Ishikawa (cell line): ENCODE measurements at regions not wholly inside any gene's neighbourhood (a gene's known extent, or its start where the extent isn't known, plus 50 kb on each side); places are given as distances from the start of the nearest gene placed in this dataset.

Experiments
- CEBPB ChIP-seq: IDR thresholded peaks from 2 replicates; pipeline ENCODE4 v1.6.1; 2012
- CREB1 ChIP-seq: IDR thresholded peaks from 2 replicates; pipeline ENCODE4 v1.6.1; 2012; ENCODE audit warnings: low read depth
- EGR1 ChIP-seq: IDR thresholded peaks from 2 replicates; pipeline ENCODE4 v1.6.1; 2012
- EP300 ChIP-seq: IDR thresholded peaks from 2 replicates; pipeline ENCODE4 v1.6.1; 2012; ENCODE audit warnings: borderline replicate concordance
- FOXM1 ChIP-seq: IDR thresholded peaks from 2 replicates; pipeline ENCODE4 v1.6.1; 2012; ENCODE audit warnings: low read depth, borderline replicate concordance
- MAX ChIP-seq: IDR thresholded peaks from 2 replicates; pipeline ENCODE4 v1.6.1; 2012
- NFIC ChIP-seq: IDR thresholded peaks from 2 replicates; pipeline ENCODE4 v1.6.1; 2012
- RAD21 ChIP-seq: IDR thresholded peaks from 2 replicates; pipeline ENCODE4 v1.6.1; 2012; ENCODE audit warnings: low read depth
- REST ChIP-seq: IDR thresholded peaks from 2 replicates; pipeline ENCODE4 v1.6.1; 2012; ENCODE audit warnings: low read depth, mild to moderate bottlenecking
- TAF1 ChIP-seq: IDR thresholded peaks from 2 replicates; pipeline ENCODE4 v1.6.1; 2012; ENCODE audit warnings: low read depth, mild to moderate bottlenecking
- TCF12 ChIP-seq: IDR thresholded peaks from 2 replicates; pipeline ENCODE4 v1.6.1; 2012; ENCODE audit warnings: low read depth
- TEAD4 ChIP-seq: IDR thresholded peaks from 2 replicates; pipeline ENCODE4 v1.6.1; 2012
- USF1 ChIP-seq: IDR thresholded peaks from 2 replicates; pipeline ENCODE4 v1.6.1; 2012
- YY1 ChIP-seq: IDR thresholded peaks from 2 replicates; pipeline ENCODE4 v1.6.1; 2012; ENCODE audit warnings: low read depth
- ZBTB7A ChIP-seq: IDR thresholded peaks from 2 replicates; pipeline ENCODE4 v1.6.1; 2012; ENCODE audit warnings: low read depth

- no peak for TF ChIP-seq RAD21
- no peak for TF ChIP-seq MAX
- no peak for TF ChIP-seq NFIC
- TF ChIP-seq ZBTB7A = no peak
These were observed 83.2 kb upstream of the BRD7 start for GRCh38 chr16:50451951-50452508.

GRCh38 chr16:50450957-50451356 is 82.2 kb upstream of the BRD7 start:
- TF ChIP-seq YY1 (no peak), TCF12 (no peak), ZBTB7A (no peak), CEBPB (no peak), TAF1 (no peak)

- no peak for TF ChIP-seq ZBTB7A
- TF ChIP-seq EP300 = no peak
- TF ChIP-seq CREB1 = no peak
- no peak for TF ChIP-seq REST
- no peak for TF ChIP-seq TCF12
- no peak for TF ChIP-seq USF1
- TF ChIP-seq NFIC = no peak
- TF ChIP-seq FOXM1 = no peak
- TF ChIP-seq TAF1 = no peak
- TF ChIP-seq MAX = no peak
- no peak for TF ChIP-seq RAD21
- TF ChIP-seq CEBPB = no peak
- no peak for TF ChIP-seq EGR1
- TF ChIP-seq TEAD4 = no peak
These were observed 81.0 kb upstream of the BRD7 start for GRCh38 chr16:50449800-50450199.

- TF ChIP-seq EGR1 = no peak
- no peak for TF ChIP-seq REST
These were observed 80.2 kb upstream of the BRD7 start for GRCh38 chr16:50448981-50449380.

- TF ChIP-seq RAD21 = peak; percentile 23; the same call in 1 of the 2 replicates
- no peak for TF ChIP-seq TAF1
- TF ChIP-seq NFIC = no peak
These were observed 79.7 kb upstream of the BRD7 start for GRCh38 chr16:50448522-50448921.

GRCh38 chr16:50446861-50447260 is 78.1 kb upstream of the BRD7 start:
- no peak for TF ChIP-seq NFIC
- TF ChIP-seq TAF1 = no peak
- no peak for TF ChIP-seq FOXM1
- no peak for TF ChIP-seq MAX
- no peak for TF ChIP-seq USF1
- no peak for TF ChIP-seq EP300
- TF ChIP-seq TEAD4 = no peak
- no peak for TF ChIP-seq YY1
- no peak for TF ChIP-seq RAD21
- no peak for TF ChIP-seq ZBTB7A
- TF ChIP-seq CREB1 = no peak
- TF ChIP-seq REST = no peak
- TF ChIP-seq EGR1 = no peak
- TF ChIP-seq CEBPB = no peak
- TF ChIP-seq TCF12 = no peak
